H1 (cell line): ENCODE measurements at regions not wholly inside any gene's neighbourhood (a gene's known extent, or its start where the extent isn't known, plus 50 kb on each side); places are given as distances from the start of the nearest gene placed in this dataset.

ENCODE experiments used
- CTCF ChIA-PET: fragments of 300-600 bp; sonication (Branson Sonifier 250); formaldehyde crosslinking; loops from one replicate; lab custom pipeline; 2021; ENCODE audit not compliant: partially characterized antibody; lab: Charles Lee
- POLR2A ChIA-PET: fragments of 300-600 bp; sonication (Branson Sonifier 250); formaldehyde crosslinking; loops from one replicate; lab custom pipeline; 2021; ENCODE audit warnings: inconsistent platforms; ENCODE audit not compliant: partially characterized antibody; lab: Charles Lee
- DNase-seq, 2 experiments: peaks; one replicate each; pipeline versions ENCODE4 v3.0.0 to v3.0.0-alpha.2; 2010 to 2022; ENCODE audit warnings: low spot score in 2 of 2, low read depth in 1 of 2, mixed read lengths in 1 of 2
- FAIRE-seq: peaks from 2 replicates; lab custom pipeline; 2011; peaks lifted over from hg19 to GRCh38; lab: Jason Lieb, UNC
- H2AFZ ChIP-seq: 2 replicates; pipeline ENCODE4 v1.8.1; 2012; ENCODE audit warnings: low read length, inconsistent platforms
- H2AK5ac ChIP-seq: 2 replicates; pipeline ENCODE4 v1.6.1; 2013; ENCODE audit warnings: low read depth, low read length
- H2BK120ac ChIP-seq: replicated peaks from 2 replicates; pipeline ENCODE3; 2013; ENCODE audit warnings: low read depth, low read length, inconsistent platforms
- H2BK12ac ChIP-seq: 2 replicates; pipeline ENCODE4 v1.6.1; 2013; ENCODE audit warnings: low read depth, low read length
- H2BK15ac ChIP-seq: 2 replicates; pipeline ENCODE4 v1.6.1; 2013; ENCODE audit warnings: low read length
- H2BK20ac ChIP-seq: 2 replicates; pipeline ENCODE4 v1.6.1; 2013; ENCODE audit warnings: low read length
- H2BK5ac ChIP-seq: 2 replicates; pipeline ENCODE4 v1.6.1; 2013; ENCODE audit warnings: low read depth, low read length
- H3K14ac ChIP-seq: 2 replicates; pipeline ENCODE4 v1.6.1; 2013; ENCODE audit warnings: inconsistent platforms; ENCODE audit not compliant: insufficient read length
- H3K18ac ChIP-seq: 2 replicates; pipeline ENCODE4 v1.6.1; 2013; ENCODE audit warnings: low read length; ENCODE audit errors: extremely low read depth
- H3K23ac ChIP-seq: 2 replicates; pipeline ENCODE4 v1.6.1; 2013; ENCODE audit warnings: inconsistent platforms; ENCODE audit not compliant: insufficient read length
- H3K23me2 ChIP-seq: 2 replicates; pipeline ENCODE4 v1.6.1; 2013; ENCODE audit warnings: low read depth, low read length
- H3K27ac ChIP-seq: 2 replicates; pipeline ENCODE4 v1.6.1; 2011; ENCODE audit warnings: low read depth, low read length, inconsistent platforms
- H3K27me3 ChIP-seq, 4 experiments: replicated peaks in 1 of 4; 1 replicate in 1 of 4; 2 replicates in 3 of 4; pipeline versions ENCODE4 v1.6.1 to v1.8.1; 2011 to 2013; ENCODE audit warnings: low read length in 3 of 4, mild to moderate bottlenecking in 3 of 4, inconsistent platforms in 2 of 4, mixed read lengths in 2 of 4, moderate library complexity in 1 of 4; ENCODE audit not compliant: control insufficient read depth in 3 of 4, insufficient read depth in 3 of 4; ENCODE audit errors: extremely low read depth in 1 of 4
- H3K36me3 ChIP-seq, 4 experiments: 2 replicates each; pipeline versions ENCODE4 v1.6.1 to v1.8.1; 2011 to 2013; ENCODE audit warnings: mild to moderate bottlenecking in 4 of 4, low read length in 3 of 4, moderate library complexity in 2 of 4, control low read depth in 1 of 4, inconsistent platforms in 1 of 4; ENCODE audit not compliant: insufficient read depth in 4 of 4, control insufficient read depth in 2 of 4
- H3K4ac ChIP-seq: replicated peaks from 2 replicates; pipeline ENCODE3; 2013; ENCODE audit warnings: low read length, low read depth, mixed read lengths, inconsistent platforms; ENCODE audit not compliant: insufficient read length
- H3K4me1 ChIP-seq, 4 experiments: replicated peaks in 1 of 4; 1 replicate in 1 of 4; 2 replicates in 3 of 4; pipeline versions ENCODE4 v1.6.1 to v1.8.1; 2011 to 2013; ENCODE audit warnings: low read length in 3 of 4, inconsistent platforms in 2 of 4, mixed read lengths in 1 of 4; ENCODE audit not compliant: insufficient read depth in 4 of 4, control insufficient read depth in 3 of 4
- H3K4me2 ChIP-seq, 2 experiments: 2 replicates each; pipeline versions ENCODE4 v1.6.1 to v1.8.1; 2011 to 2013; ENCODE audit warnings: low read depth in 2 of 2, low read length in 2 of 2, control low read depth in 1 of 2, inconsistent platforms in 1 of 2, mild to moderate bottlenecking in 1 of 2; ENCODE audit not compliant: insufficient read depth in 1 of 2
- H3K4me3 ChIP-seq, 4 experiments: fragments of 200-600, 300-600 bp in 1 of 4; sonication (generic), shearing (Covaris generic), sonication (Bioruptor Twin) in 1 of 4; 2 replicates each; pipeline versions ENCODE4 v1.5.1 to v1.8.1; 2011 to 2016; ENCODE audit warnings: low read length in 4 of 4, low read depth in 3 of 4, control low read depth in 2 of 4, inconsistent platforms in 2 of 4, mild to moderate bottlenecking in 2 of 4, mixed read lengths in 1 of 4, moderate library complexity in 1 of 4; ENCODE audit not compliant: insufficient read depth in 2 of 4; ENCODE audit errors: extremely low read depth in 1 of 4
- H3K56ac ChIP-seq: replicated peaks from 2 replicates; pipeline ENCODE3; 2013; ENCODE audit warnings: low read depth, mild to moderate bottlenecking, mixed read lengths, low read length, inconsistent platforms; ENCODE audit not compliant: insufficient read length
- H3K79me1 ChIP-seq: 2 replicates; pipeline ENCODE4 v1.6.1; 2013; ENCODE audit warnings: low read depth, low read length, control low read depth
- H3K79me2 ChIP-seq, 2 experiments: 2 replicates each; pipeline versions ENCODE4 v1.6.1 to v1.8.1; 2012 to 2013; ENCODE audit warnings: low read length in 2 of 2, mild to moderate bottlenecking in 2 of 2, inconsistent platforms in 1 of 2; ENCODE audit not compliant: insufficient read depth in 2 of 2, control insufficient read depth in 1 of 2
- H3K9ac ChIP-seq, 4 experiments: replicated peaks in 1 of 4; 1 replicate in 1 of 4; 2 replicates in 3 of 4; pipeline versions ENCODE4 v1.6.1 to v1.8.1; 2011 to 2013; ENCODE audit warnings: low read depth in 3 of 4, low read length in 3 of 4, control low read depth in 2 of 4, mild to moderate bottlenecking in 2 of 4, moderate library complexity in 2 of 4, inconsistent platforms in 1 of 4; ENCODE audit errors: extremely low read depth in 1 of 4
- H3K9me3 ChIP-seq, 2 experiments: 2 replicates each; pipeline versions ENCODE4 v1.6.1 to v1.8.1; 2012 to 2013; ENCODE audit warnings: mild to moderate bottlenecking in 2 of 2, moderate library complexity in 2 of 2, control low read depth in 1 of 2, inconsistent platforms in 1 of 2, low read depth in 1 of 2, low read length in 1 of 2, mixed read lengths in 1 of 2; ENCODE audit not compliant: insufficient read depth in 2 of 2
- H4K20me1 ChIP-seq, 2 experiments: replicated peaks in 1 of 2; 2 replicates each; pipeline versions ENCODE3 to v1.8.1; 2011 to 2013; ENCODE audit warnings: inconsistent platforms in 2 of 2, low read length in 2 of 2, mild to moderate bottlenecking in 1 of 2; ENCODE audit not compliant: insufficient read depth in 2 of 2, control insufficient read depth in 1 of 2
- H4K5ac ChIP-seq: 2 replicates; pipeline ENCODE4 v1.6.1; 2013; ENCODE audit warnings: low read length, low read depth, mixed read lengths, inconsistent platforms; ENCODE audit not compliant: insufficient read length
- H4K8ac ChIP-seq: 2 replicates; pipeline ENCODE4 v1.8.0; 2013; ENCODE audit warnings: mild to moderate bottlenecking, moderate library complexity, low read length, inconsistent platforms; ENCODE audit not compliant: insufficient read depth; ENCODE audit errors: extremely low read depth
- H4K91ac ChIP-seq: replicated peaks from 2 replicates; pipeline ENCODE3; 2013; ENCODE audit warnings: low read length, mixed read lengths, inconsistent platforms; ENCODE audit not compliant: insufficient read length
- CEBPB ChIP-seq: IDR thresholded peaks from 2 replicates; pipeline ENCODE4 v1.6.1; 2012; ENCODE audit warnings: low read depth, low read length
- FOSL1 ChIP-seq: IDR thresholded peaks from 2 replicates; pipeline ENCODE4 v1.6.1; 2011; ENCODE audit warnings: mild to moderate bottlenecking, low read depth, low read length, moderate library complexity; ENCODE audit not compliant: insufficient read depth
- KDM5A ChIP-seq: fragments of 200-600 bp; IDR thresholded peaks from 2 replicates; pipeline ENCODE4 v1.7.1; 2012; ENCODE audit warnings: mild to moderate bottlenecking, low read length, inconsistent platforms, mixed read lengths
- POLR2AphosphoS5 ChIP-seq: IDR thresholded peaks from 2 replicates; pipeline ENCODE4 v1.6.1; 2011; ENCODE audit warnings: low read depth, low read length
- TAF7 ChIP-seq: optimal IDR thresholded peaks from 2 replicates; pipeline ENCODE3; 2011; ENCODE audit warnings: low read depth, mild to moderate bottlenecking, inconsistent platforms, low read length, moderate library complexity, borderline replicate concordance
- TEAD4 ChIP-seq: IDR thresholded peaks from 2 replicates; pipeline ENCODE4 v1.6.1; 2012; ENCODE audit warnings: low read depth, low read length, inconsistent platforms, mixed read lengths
- WGBS, 2 experiments: shearing (Covaris generic) in 1 of 2; methylation state at CpG; one replicate each; pipeline versions ENCODE4 v1.1.6 to v1.1.7; 2013 to 2015; ENCODE audit warnings: low lambda C conversion rate in 2 of 2, mixed read lengths in 2 of 2, inconsistent platforms in 1 of 2, low coverage in 1 of 2, missing lambda C conversion rate in 1 of 2; ENCODE audit not compliant: insufficient replicate concordance in 2 of 2, insufficient coverage in 1 of 2, insufficient read length in 1 of 2; ENCODE audit errors: extremely low coverage in 1 of 2, missing lambda C conversion rate in 1 of 2; 5-methylcytosine and 5-hydroxymethylcytosine counted together
- TF ChIP-seq, protein P1 (sequence below): IDR thresholded peaks from 2 replicates; pipeline ENCODE4 v1.6.1; 2011; ENCODE audit warnings: low read depth, mild to moderate bottlenecking, low read length; ENCODE audit not compliant: insufficient read depth
- TF ChIP-seq, protein P2 (sequence below): IDR thresholded peaks from 2 replicates; pipeline ENCODE4 v1.6.1; 2012; ENCODE audit warnings: inconsistent platforms

DNA sequence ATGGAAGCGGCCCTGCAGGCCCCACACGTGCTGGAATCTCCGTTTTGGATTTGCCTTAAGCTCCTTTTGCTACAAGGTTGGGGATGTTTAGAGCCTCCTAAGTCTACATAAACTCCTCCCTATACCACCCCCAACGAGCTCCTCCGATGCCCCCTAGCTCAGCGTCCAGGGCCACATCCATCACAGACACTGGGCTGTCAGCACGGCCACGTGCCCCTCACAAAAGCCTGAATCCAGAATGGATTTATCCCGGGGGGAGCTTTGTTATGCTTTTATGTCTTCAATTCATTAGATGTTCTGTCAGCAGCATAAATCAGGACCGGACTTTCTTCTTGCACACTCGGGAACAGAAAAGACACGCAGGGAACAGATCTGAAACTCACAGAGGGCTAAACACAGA, 52.6 kb upstream of the CD82 start:
- WGBS, 2 experiments: 87% methylated on average over 12 of the region's 12 CpGs; no CpG with 5 or more reads in 1 of the 2 experiments
- Histone ChIP-seq H3K14ac (no peak overlapping the region), H3K36me3 (no peaks in the 10 kb centered on the region), H2BK5ac (no peak overlapping the region), H2BK20ac (no peak overlapping the region), H3K23me2 (no peaks in the 10 kb centered on the region; the same call in 1 of the 2 replicates), H3K27me3 (no peaks in the 10 kb centered on the region; a peak in 1 of 7 replicates), H3K9me3 (no peaks in the 10 kb centered on the region), H4K5ac (no peak overlapping the region), H2BK15ac (no peak overlapping the region), H2AFZ (no peak overlapping the region), H3K27ac (no peak overlapping the region), H3K23ac (no peak overlapping the region), H4K8ac (no peak overlapping the region), H4K91ac (no peak overlapping the region), H3K56ac (no peak overlapping the region), H3K4ac (no peak overlapping the region), H3K4me3 (no peak overlapping the region), H3K4me2 (no peak overlapping the region), H3K18ac (no peak overlapping the region), H2BK120ac (no peak overlapping the region), H3K79me1 (no peaks in the 10 kb centered on the region), H2AK5ac (no peak overlapping the region), H3K79me2 (no peaks in the 10 kb centered on the region), H3K9ac (no peak overlapping the region), H4K20me1 (no peaks in the 10 kb centered on the region), H2BK12ac (no peak overlapping the region), H3K4me1 (no peaks in the 10 kb centered on the region)
- ChIA-PET POLR2A (no interaction called here), CTCF (interaction anchor here (0.6 to 5.3 kb wide), 9 partner anchors 10 to 227 kb away, joined by 3 to 35 read pairs (median 3); no protein-coding TSS in a partner anchor)
- no peak for TF ChIP-seq FOSL1
- TF ChIP-seq CEBPB: no peak
- TF ChIP-seq POLR2AphosphoS5: no peak
- TF ChIP-seq, protein P1, sequence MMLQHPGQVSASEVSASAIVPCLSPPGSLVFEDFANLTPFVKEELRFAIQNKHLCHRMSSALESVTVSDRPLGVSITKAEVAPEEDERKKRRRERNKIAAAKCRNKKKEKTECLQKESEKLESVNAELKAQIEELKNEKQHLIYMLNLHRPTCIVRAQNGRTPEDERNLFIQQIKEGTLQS: no peak
- no peak for TF ChIP-seq TAF7
- no peak for TF ChIP-seq TEAD4
- no peak for TF ChIP-seq KDM5A
- TF ChIP-seq, protein P2, sequence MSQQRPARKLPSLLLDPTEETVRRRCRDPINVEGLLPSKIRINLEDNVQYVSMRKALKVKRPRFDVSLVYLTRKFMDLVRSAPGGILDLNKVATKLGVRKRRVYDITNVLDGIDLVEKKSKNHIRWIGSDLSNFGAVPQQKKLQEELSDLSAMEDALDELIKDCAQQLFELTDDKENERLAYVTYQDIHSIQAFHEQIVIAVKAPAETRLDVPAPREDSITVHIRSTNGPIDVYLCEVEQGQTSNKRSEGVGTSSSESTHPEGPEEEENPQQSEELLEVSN: no peak
- DNase-seq (no peak), FAIRE-seq (no peak)
